G401 (cell line): ENCODE measurements at regions not wholly inside any gene's neighbourhood (a gene's known extent, or its start where the extent isn't known, plus 50 kb on each side); places are given as distances from the start of the nearest gene placed in this dataset.
A peak's percentile ranks its signal among the peaks of the same experiment; 100 is the strongest.

Source experiments
- DNase-seq: peaks from one replicate; pipeline ENCODE4 v3.0.0-alpha.2; 2015; ENCODE audit warnings: low spot score
- in situ Hi-C: cut with HindIII; loops from 2 replicates; pipeline ENCODE4 v1.10.0; 2016; ENCODE audit warnings: low sequenced_read_pairs, mixed read lengths

- DNase-seq, result no peak
- in situ Hi-C loops, result no loop called here
These were observed 75.4 kb upstream of the RGMA start for GRCh38 chr15:93164409-93164808.

DNA sequence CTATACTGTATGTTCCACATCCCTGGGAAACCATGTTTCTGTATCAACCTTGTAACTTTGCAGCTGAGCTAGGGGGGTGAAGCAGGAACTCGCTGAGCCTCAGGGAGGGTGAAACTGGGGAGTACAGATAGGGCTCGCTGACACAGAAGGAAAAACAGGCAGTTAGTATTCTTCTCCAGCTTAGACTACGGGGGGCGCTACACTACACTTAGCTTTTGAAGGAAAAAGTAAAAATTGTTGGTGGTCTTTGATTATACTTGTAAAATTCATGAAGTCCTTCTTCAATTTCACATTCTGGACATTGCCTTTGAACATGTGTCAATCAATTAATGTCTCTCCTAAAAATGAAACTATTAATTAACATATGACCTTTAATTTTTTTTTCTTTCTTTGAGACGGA lies 73.5 kb upstream of the RGMA start:
- DNase-seq, result no peak
- in situ Hi-C loops, result no loop called here

- no peak for DNase-seq
- in situ Hi-C loops, result no loop called here
These were observed 70.9 kb upstream of the RGMA start for GRCh38 chr15:93159930-93160329.

- in situ Hi-C loops, result no loop called here
- no peak for DNase-seq
These were observed 69.3 kb upstream of the RGMA start for GRCh38 chr15:93158097-93158900.

- DNase-seq, result no peak
- in situ Hi-C loops, result no loop called here
These were observed 65.7 kb upstream of the RGMA start for GRCh38 chr15:93154666-93155065.

- DNase-seq, result peak; percentile 88
- in situ Hi-C loops, result no loop called here
These were observed 63.9 kb upstream of the RGMA start for GRCh38 chr15:93152951-93153350.

- DNase-seq, result no peak
- in situ Hi-C loops, result no loop called here
These were observed 63.3 kb upstream of the RGMA start for GRCh38 chr15:93152360-93152759.

GRCh38 chr15:93150910-93151881 lies 62.2 kb upstream of the RGMA start:
- no peak for DNase-seq
- in situ Hi-C loops, result no loop called here

DNA sequence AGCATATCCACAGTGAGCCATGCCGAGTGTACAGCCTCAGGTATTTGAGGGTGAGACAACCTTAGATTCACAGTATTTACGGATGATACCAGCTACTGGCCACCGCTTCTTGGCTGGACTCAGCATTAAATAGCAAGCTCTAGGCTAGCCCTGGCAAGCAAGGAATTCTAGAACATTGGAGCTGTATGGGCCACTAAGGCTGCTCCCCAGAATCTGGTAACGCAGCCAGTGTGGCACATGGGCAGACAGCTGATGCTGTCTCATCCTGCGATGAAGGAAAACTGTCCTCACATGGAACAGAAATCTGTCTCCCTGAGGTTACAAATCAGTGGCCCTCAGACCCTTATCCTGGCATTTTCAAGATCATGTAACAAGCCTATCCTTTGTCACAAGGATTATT lies 57.6 kb upstream of the RGMA start:
- peak; percentile 56 for DNase-seq
- in situ Hi-C loops, result no loop called here

- in situ Hi-C loops, result no loop called here
- peak; percentile 40 for DNase-seq
These were observed 57.2 kb upstream of the RGMA start for GRCh38 chr15:93146196-93146595.

GRCh38 chr15:93144463-93145236 lies 55.6 kb upstream of the RGMA start:
- no peak for DNase-seq
- in situ Hi-C loops, result no loop called here

GRCh38 chr15:93143186-93143585 lies 54.2 kb upstream of the RGMA start:
- DNase-seq, result no peak
- in situ Hi-C loops, result no loop called here

GRCh38 chr15:93141371-93141794 lies 52.4 kb upstream of the RGMA start:
- in situ Hi-C loops, result no loop called here
- no peak for DNase-seq

DNA sequence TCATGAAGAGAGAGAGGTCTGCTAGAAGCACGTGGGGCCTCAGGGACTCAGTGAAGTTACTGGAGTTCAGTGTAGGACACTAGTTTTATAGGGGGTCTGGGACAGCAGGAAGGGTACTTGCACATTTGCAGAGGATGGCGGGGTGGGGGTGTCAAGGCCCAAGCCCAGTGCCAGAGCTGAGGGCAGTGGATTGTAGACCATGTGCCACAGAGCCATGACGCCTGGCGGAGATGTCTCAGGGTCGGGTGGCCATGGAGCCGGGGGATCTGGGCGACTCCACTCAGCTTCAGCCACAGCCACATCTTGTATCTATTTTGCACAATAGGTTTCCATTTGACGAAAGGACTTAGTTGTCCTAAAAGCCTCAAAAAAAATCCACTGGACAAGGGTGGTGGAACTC lies 50.4 kb upstream of the RGMA start:
- in situ Hi-C loops, result no loop called here

DNA sequence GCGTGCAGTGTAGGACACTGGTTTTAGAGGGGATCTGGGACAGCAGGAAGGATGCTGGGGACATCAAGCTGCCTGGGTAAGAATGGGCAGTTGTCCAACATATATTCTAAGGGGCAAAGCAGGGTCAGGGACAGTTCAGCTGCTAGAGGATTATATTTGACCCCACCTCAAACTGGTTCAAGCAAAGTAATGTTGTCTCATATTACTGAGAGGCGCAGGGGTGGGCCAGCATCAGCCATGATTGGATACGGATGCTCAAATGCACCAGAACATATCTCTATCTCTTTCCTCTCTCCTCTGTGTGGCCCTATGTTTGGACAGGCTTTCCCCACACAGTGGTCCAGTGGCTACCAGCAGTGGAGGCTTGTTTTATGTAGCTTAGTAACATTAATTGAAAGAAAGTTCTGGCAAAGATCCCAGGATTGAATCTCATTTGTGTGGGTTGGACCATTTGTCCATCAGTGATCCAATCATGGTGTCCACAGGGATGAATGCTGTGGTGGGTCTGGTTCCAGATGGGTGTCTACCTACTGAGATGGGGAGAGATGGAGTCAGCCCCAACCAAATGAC lies 49.8 kb upstream of the RGMA start:
- in situ Hi-C loops, result no loop called here
- DNase-seq, result no peak

More for the DNA sequence above, 50.4 kb upstream of the RGMA start:
- no peak for DNase-seq
